K562 (cell line): ENCODE measurements at regions not wholly inside any gene's neighbourhood (a gene's known extent, or its start where the extent isn't known, plus 50 kb on each side); places are given as distances from the start of the nearest gene placed in this dataset.

Source experiments
- ATAC-seq: fragments of 200-7000 bp; cut with Tn5 transposase; 3 replicates; pipeline ENCODE4 v1.9.1; 2020; ENCODE audit warnings: moderate library complexity
- BruUV-seq: library from RNA; stranded (reverse); fragments of 400-500 nt; replicated peaks from 2 replicates; lab custom pipeline; 2021; lab: Mats Ljungman, UMichigan
- CTCF ChIA-PET: fragments of 300-600 bp; formaldehyde crosslinking; extraction: SDS; loops from one replicate; lab custom pipeline; 2021; ENCODE audit warnings: low intra/inter-chr PET ratio; lab: Yijun Ruan, JAX
- POLR2A ChIA-PET: fragments of 300-600, 350-650 bp; sonication (Branson Sonifier 250); formaldehyde crosslinking; extraction: SDS; loops from one replicate; lab custom pipeline; 2021; ENCODE audit warnings: antibody characterized with exemption, inconsistent platforms; lab: Yijun Ruan, JAX
- DNase-seq, 4 experiments: peaks; one replicate each; pipeline versions ENCODE4 v3.0.0 to v3.0.0-alpha.2; 2011 to 2018; ENCODE audit warnings: low spot score in 3 of 4, mixed read lengths in 3 of 4; ENCODE audit errors: extremely low read depth in 1 of 4
- FAIRE-seq: peaks from 2 replicates; lab custom pipeline; 2011; peaks lifted over from hg19 to GRCh38; lab: Jason Lieb, UNC
- H2AFZ ChIP-seq: 2 replicates; pipeline ENCODE4 v1.6.0; 2011; ENCODE audit warnings: low read depth, low read length, control low read depth, inconsistent platforms
- H3K27ac ChIP-seq: fragments of 200-600 bp; 3 replicates; pipeline ENCODE4 v1.8.0; 2011; ENCODE audit warnings: low read depth, mild to moderate bottlenecking, control low read depth, inconsistent platforms, low read length, moderate library complexity, mixed read lengths; ENCODE audit errors: extremely low read depth
- H3K27me3 ChIP-seq, 2 experiments: fragments of 300-600 bp in 1 of 2; 2 replicates in 1 of 2; 3 replicates in 1 of 2; pipeline versions ENCODE4 v1.6.0 to v1.8.0; 2011; ENCODE audit warnings: inconsistent platforms in 2 of 2, low read length in 2 of 2, mild to moderate bottlenecking in 1 of 2, mixed read lengths in 1 of 2, moderate library complexity in 1 of 2; ENCODE audit not compliant: control insufficient read depth in 2 of 2, insufficient read depth in 2 of 2
- H3K36me3 ChIP-seq: fragments of 300-600 bp; 3 replicates; pipeline ENCODE4 v1.8.0; 2011; ENCODE audit warnings: mild to moderate bottlenecking, low read length, inconsistent platforms; ENCODE audit not compliant: control insufficient read depth, insufficient read depth
- H3K4me1 ChIP-seq, 2 experiments: fragments of 200-600 bp in 1 of 2; replicated peaks in 1 of 2; 2 replicates in 1 of 2; 3 replicates in 1 of 2; pipeline versions ENCODE4 v1.5.1 to v1.8.0; 2011; ENCODE audit warnings: inconsistent platforms in 2 of 2, low read length in 2 of 2, mild to moderate bottlenecking in 1 of 2, mixed read lengths in 1 of 2, moderate library complexity in 1 of 2; ENCODE audit not compliant: control insufficient read depth in 2 of 2, insufficient read depth in 2 of 2
- H3K4me2 ChIP-seq: 2 replicates; pipeline ENCODE4 v1.6.1; 2011; ENCODE audit warnings: low read length, control low read depth, inconsistent platforms, mixed read lengths; ENCODE audit not compliant: insufficient read depth
- H3K4me3 ChIP-seq: fragments of 200-600 bp; sonication (generic), shearing (Covaris generic); 2 replicates; pipeline ENCODE4 v1.5.1; 2016; ENCODE audit warnings: control low read depth, inconsistent platforms
- H3K79me2 ChIP-seq: fragments of 200-600 bp; 3 replicates; pipeline ENCODE4 v1.8.0; 2011; ENCODE audit warnings: low read length, inconsistent platforms; ENCODE audit not compliant: control insufficient read depth, insufficient read depth
- H3K9ac ChIP-seq, 2 experiments: 2 replicates each; pipeline versions ENCODE4 v1.6.0 to v1.6.1; 2011; ENCODE audit warnings: low read depth in 2 of 2, low read length in 2 of 2, control low read depth in 1 of 2, inconsistent platforms in 1 of 2, mild to moderate bottlenecking in 1 of 2, mixed read lengths in 1 of 2; ENCODE audit not compliant: insufficient read depth in 1 of 2
- H3K9me1 ChIP-seq: one replicate; pipeline ENCODE4 v1.6.0; 2011; ENCODE audit warnings: inconsistent platforms, mild to moderate bottlenecking, low read length, moderate library complexity; ENCODE audit not compliant: control insufficient read depth, insufficient read depth
- H3K9me3 ChIP-seq: replicated peaks from 2 replicates; pipeline ENCODE4 v1.5.1; 2011; ENCODE audit warnings: low read depth, low read length, inconsistent platforms; ENCODE audit not compliant: control insufficient read depth, insufficient read depth
- H4K20me1 ChIP-seq: replicated peaks from 2 replicates; pipeline ENCODE4 v1.6.1; 2011; ENCODE audit warnings: low read length, inconsistent platforms, mixed read lengths; ENCODE audit not compliant: control insufficient read depth, insufficient read depth
- BRF1 ChIP-seq: IDR thresholded peaks from 3 replicates; pipeline ENCODE4 v1.6.1; 2011; ENCODE audit warnings: borderline replicate concordance, mild to moderate bottlenecking; ENCODE audit not compliant: insufficient read length; ENCODE audit errors: extremely low read depth
- C11orf30 ChIP-seq: fragments of 450-650 bp; IDR thresholded peaks from 2 replicates; pipeline ENCODE4 v1.6.1; 2016; ENCODE audit warnings: low read depth, mild to moderate bottlenecking
- DPF2 ChIP-seq: fragments of 450-650 bp; IDR thresholded peaks from 2 replicates; pipeline ENCODE4 v1.6.1; 2016
- GATA2 ChIP-seq: sonication (generic); formaldehyde crosslinking; IDR thresholded peaks from 2 replicates; pipeline ENCODE4 v1.4.0; 2020; ENCODE audit warnings: mild to moderate bottlenecking, missing genetic modification reagents
- MECOM ChIP-seq: fragments of 250-450 bp; sonication (Bioruptor Pico); IDR thresholded peaks from 2 replicates; pipeline ENCODE4 v1.8.0; 2022; ENCODE audit warnings: inconsistent platforms
- TEAD2 ChIP-seq: fragments of 450-650 bp; IDR thresholded peaks from 2 replicates; pipeline ENCODE4 v1.6.1; 2016; ENCODE audit warnings: missing genetic modification characterization, control low read depth, missing compliant biosample characterization
- XRCC4 ChIP-seq: IDR thresholded peaks from one replicate; pipeline ENCODE4 v1.6.1; 2011; ENCODE audit not compliant: insufficient read depth, insufficient read length; ENCODE audit errors: extremely low read depth
- WGBS: fragments of 100-300 bp; shearing (Covaris generic); methylation state at CpG from one replicate; pipeline ENCODE4 v1.1.6; 2016; ENCODE audit warnings: low coverage, mixed read lengths; ENCODE audit not compliant: insufficient coverage; ENCODE audit errors: missing lambda C conversion rate; 5-methylcytosine and 5-hydroxymethylcytosine counted together
- in situ Hi-C: fragments of 300-500 bp; cut with MboI; formaldehyde crosslinking; loops from 4 replicates; pipeline ENCODE4 v1.15.0; 2018; ENCODE audit warnings: inconsistent platforms, mixed read lengths
- intact Hi-C: fragments of 100-400 bp; cut with micrococcal nuclease; formaldehyde crosslinking; loops from 2 replicates; pipeline ENCODE4 v1.14.2; 2022

DNA sequence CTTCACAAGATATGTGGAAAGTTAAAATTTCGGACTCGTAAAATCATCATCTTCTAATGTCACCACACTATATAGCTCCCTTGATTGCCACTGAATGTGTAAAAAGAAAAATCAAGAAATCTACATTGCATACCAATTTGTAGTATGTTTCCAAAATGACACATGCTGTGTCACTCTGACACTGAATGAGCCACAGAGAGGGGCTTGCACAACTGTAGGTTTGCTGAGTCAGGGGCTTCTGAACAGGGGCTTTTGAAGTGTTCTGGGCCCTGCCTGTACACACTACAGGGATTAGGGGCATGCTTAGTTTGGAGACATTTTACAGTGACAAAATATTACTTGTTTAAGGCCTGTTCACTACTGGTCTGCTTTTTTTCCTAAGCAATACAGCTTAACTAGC, 234.4 kb upstream of the GRAMD2B start (continued):
- TF ChIP-seq C11orf30 (no peak), DPF2 (no peak)

DNA sequence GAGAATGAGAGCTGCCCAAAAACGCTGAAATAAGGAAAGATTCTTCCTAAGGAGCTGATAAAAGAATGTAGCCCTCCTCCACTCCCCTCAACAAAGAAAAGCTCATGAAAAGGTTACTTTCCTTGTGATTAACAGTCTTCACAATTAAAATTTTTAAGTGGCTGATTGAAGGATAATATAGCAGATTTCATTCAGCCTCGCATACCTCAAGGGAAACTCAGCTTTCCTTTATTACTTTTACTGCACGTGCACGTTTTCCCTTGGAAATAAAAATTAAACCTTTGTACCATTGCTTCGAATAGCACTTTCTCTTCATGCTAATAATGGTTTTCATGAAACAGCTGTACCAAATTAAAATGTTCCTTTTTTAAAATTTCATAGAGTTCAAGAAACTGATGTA, 234.0 kb upstream of the GRAMD2B start:
- FAIRE-seq (no peak), DNase-seq (no peak), ATAC-seq (no peak)
- no TSS peak for BruUV-seq
- ChIA-PET POLR2A (no interaction called here), CTCF (no interaction called here)
- no peaks in the 10 kb centered on the region for H3K4me1 ChIP-seq
- no peak overlapping the region for H3K27ac ChIP-seq
- H2AFZ ChIP-seq, result no peak overlapping the region
- no peaks in the 10 kb centered on the region for H3K27me3 ChIP-seq
- no peaks in the 10 kb centered on the region for H3K79me2 ChIP-seq
- WGBS, result 0% methylated on average over 5 of the region's 5 CpGs
- no peak overlapping the region for H3K4me2 ChIP-seq
- no peak overlapping the region for H3K9ac ChIP-seq
- H3K9me3 ChIP-seq, result no peaks in the 10 kb centered on the region
- H4K20me1 ChIP-seq, result no peaks in the 10 kb centered on the region
- H3K9me1 ChIP-seq, result no peaks in the 10 kb centered on the region
- H3K4me3 ChIP-seq, result no peak overlapping the region
- no peak for TF ChIP-seq TEAD2
- no peak for TF ChIP-seq GATA2
- no peak for TF ChIP-seq XRCC4
- no peak for TF ChIP-seq BRF1
- no peak for TF ChIP-seq MECOM (CRISPR knock-in tag)
- no peaks in the 10 kb centered on the region for H3K36me3 ChIP-seq
- intact Hi-C loops (no loop called here), in situ Hi-C loops (no loop called here)
